ENCODE measurements at regions not wholly inside any gene's neighbourhood (a gene's known extent, or its start where the extent isn't known, plus 50 kb on each side); places are given as distances from the start of the nearest gene placed in this dataset.
"Not testable (repeated sequence)": the region's sequence is repeated elsewhere in the genome, so short reads cannot be mapped to it uniquely, and the experiment has no call there.

GRCh38 chr5:104512063-104512825 is 949.7 kb upstream of the NUDT12 start:
- no peak for DNase-seq

- DNase-seq = no peak
Measured at GRCh38 chr5:104498281-104498680, 935.7 kb upstream of the NUDT12 start.

GRCh38 chr5:104494083-104494482 is 931.5 kb upstream of the NUDT12 start:
- DNase-seq = no peak

GRCh38 chr5:104472811-104473210 is 910.2 kb upstream of the NUDT12 start:
- no peak for DNase-seq

- DNase-seq = no peak
Measured at GRCh38 chr5:104456122-104456521, 893.5 kb upstream of the NUDT12 start.

GRCh38 chr5:104452550-104452949 is 890.0 kb upstream of the NUDT12 start:
- DNase-seq = no peak

GRCh38 chr5:104451911-104452310 is 889.3 kb upstream of the NUDT12 start:
- not testable (repeated sequence) for DNase-seq

GRCh38 chr5:104444656-104445055 is 882.1 kb upstream of the NUDT12 start:
- no peak for DNase-seq

- no peak for DNase-seq
Measured at GRCh38 chr5:104443706-104444105, 881.1 kb upstream of the NUDT12 start.

- DNase-seq = no peak
Measured at GRCh38 chr5:104431981-104432380, 869.4 kb upstream of the NUDT12 start.

- no peak for DNase-seq
Measured at GRCh38 chr5:104431002-104431620, 868.5 kb upstream of the NUDT12 start.

GRCh38 chr5:104429911-104430310 is 867.3 kb upstream of the NUDT12 start:
- no peak for DNase-seq

GRCh38 chr5:104421431-104421830 is 858.8 kb upstream of the NUDT12 start:
- no peak for DNase-seq

- DNase-seq = no peak
Measured at GRCh38 chr5:104418056-104418455, 855.5 kb upstream of the NUDT12 start.

- DNase-seq = no peak
Measured at GRCh38 chr5:104412649-104413240, 850.2 kb upstream of the NUDT12 start.

- DNase-seq = no peak
Measured at GRCh38 chr5:104400941-104401340, 838.4 kb upstream of the NUDT12 start.

GRCh38 chr5:104385906-104386305 is 823.3 kb upstream of the NUDT12 start:
- DNase-seq = no peak

GRCh38 chr5:104375345-104375744 is 812.8 kb upstream of the NUDT12 start:
- DNase-seq = no peak

- no peak for DNase-seq
Measured at GRCh38 chr5:104372796-104373195, 810.2 kb upstream of the NUDT12 start.

GRCh38 chr5:104372376-104372775 is 809.8 kb upstream of the NUDT12 start:
- no peak for DNase-seq

- DNase-seq = no peak
Measured at GRCh38 chr5:104370523-104370922, 807.9 kb upstream of the NUDT12 start.

GRCh38 chr5:104367978-104368377 is 805.4 kb upstream of the NUDT12 start:
- no peak for DNase-seq

- no peak for DNase-seq
Measured at GRCh38 chr5:104363567-104363966, 801.0 kb upstream of the NUDT12 start.

- no peak for DNase-seq
Measured at GRCh38 chr5:104361932-104362331, 799.3 kb upstream of the NUDT12 start.
